Hepatocyte (in vitro differentiated cells): ENCODE measurements at regions not wholly inside any gene's neighbourhood (a gene's known extent, or its start where the extent isn't known, plus 50 kb on each side); places are given as distances from the start of the nearest gene placed in this dataset.
"Not testable (repeated sequence)": the region's sequence is repeated elsewhere in the genome, so short reads cannot be mapped to it uniquely, and the experiment has no call there.

Source experiments
- DNase-seq: peaks from one replicate; pipeline ENCODE4 v3.0.0-alpha.2; 2016; ENCODE audit warnings: low spot score
- H2AFZ ChIP-seq: fragments of 200-600 bp; sonication (generic); 2 replicates; pipeline ENCODE4 v1.6.0; 2016; ENCODE audit warnings: antibody characterized with exemption, mild to moderate bottlenecking
- H3K27ac ChIP-seq: fragments of 200-600 bp; sonication (generic); 2 replicates; pipeline ENCODE4 v1.5.1; 2016; ENCODE audit warnings: mild to moderate bottlenecking
- H3K27me3 ChIP-seq: fragments of 200-600 bp; sonication (generic); 2 replicates; pipeline ENCODE4 v1.6.1; 2016
- H3K36me3 ChIP-seq: fragments of 200-600 bp; sonication (generic); replicated peaks from 2 replicates; pipeline ENCODE4 v1.5.1; 2016; ENCODE audit warnings: low read depth; ENCODE audit not compliant: insufficient read depth
- H3K4me1 ChIP-seq: fragments of 200-600 bp; sonication (generic); 2 replicates; pipeline ENCODE4 v1.5.1; 2016; ENCODE audit warnings: mild to moderate bottlenecking, moderate library complexity; ENCODE audit not compliant: insufficient read depth
- H3K4me2 ChIP-seq: fragments of 200-600 bp; sonication (generic); 2 replicates; pipeline ENCODE4 v1.6.0; 2016
- H3K4me3 ChIP-seq: fragments of 200-600 bp; sonication (generic); 2 replicates; pipeline ENCODE4 v1.5.1; 2016; ENCODE audit warnings: mild to moderate bottlenecking
- H3K79me2 ChIP-seq: fragments of 200-600 bp; sonication (generic); 2 replicates; pipeline ENCODE4 v1.6.0; 2017; ENCODE audit warnings: mild to moderate bottlenecking
- H3K9me2 ChIP-seq: fragments of 200-600 bp; sonication (generic); replicated peaks from 2 replicates; pipeline ENCODE4 v1.6.0; 2017; ENCODE audit warnings: mild to moderate bottlenecking; ENCODE audit not compliant: insufficient read depth
- H3K9me3 ChIP-seq: fragments of 200-600 bp; sonication (generic); 2 replicates; pipeline ENCODE4 v1.5.1; 2016; ENCODE audit warnings: low read depth, mild to moderate bottlenecking
- H4K20me1 ChIP-seq: fragments of 200-600 bp; sonication (generic); 2 replicates; pipeline ENCODE4 v1.6.0; 2016; ENCODE audit warnings: mild to moderate bottlenecking; ENCODE audit not compliant: insufficient read depth, poor library complexity, severe bottlenecking
- EZH2 ChIP-seq: fragments of 200-600 bp; sonication (generic); IDR thresholded peaks from 2 replicates; pipeline ENCODE4 v1.6.1; 2016; ENCODE audit warnings: antibody characterized with exemption, mild to moderate bottlenecking, borderline replicate concordance
- EZH2phosphoT487 ChIP-seq: fragments of 200-600 bp; sonication (generic); IDR thresholded peaks from one replicate; pipeline ENCODE4 v1.6.1; 2018; ENCODE audit warnings: antibody characterized with exemption, mild to moderate bottlenecking, low read depth, moderate library complexity; ENCODE audit not compliant: unreplicated experiment, severe bottlenecking
- WGBS: methylation state at CpG from one replicate; pipeline ENCODE4 v1.1.6; 2016; ENCODE audit warnings: low lambda C conversion rate; ENCODE audit errors: missing lambda C conversion rate; 5-methylcytosine and 5-hydroxymethylcytosine counted together
- TF ChIP-seq, protein P1 (sequence below): fragments of 200-600 bp; sonication (generic); IDR thresholded peaks from 2 replicates; pipeline ENCODE4 v1.5.1; 2016; ENCODE audit warnings: antibody characterized with exemption, mild to moderate bottlenecking; ENCODE audit not compliant: poor library complexity

DNA sequence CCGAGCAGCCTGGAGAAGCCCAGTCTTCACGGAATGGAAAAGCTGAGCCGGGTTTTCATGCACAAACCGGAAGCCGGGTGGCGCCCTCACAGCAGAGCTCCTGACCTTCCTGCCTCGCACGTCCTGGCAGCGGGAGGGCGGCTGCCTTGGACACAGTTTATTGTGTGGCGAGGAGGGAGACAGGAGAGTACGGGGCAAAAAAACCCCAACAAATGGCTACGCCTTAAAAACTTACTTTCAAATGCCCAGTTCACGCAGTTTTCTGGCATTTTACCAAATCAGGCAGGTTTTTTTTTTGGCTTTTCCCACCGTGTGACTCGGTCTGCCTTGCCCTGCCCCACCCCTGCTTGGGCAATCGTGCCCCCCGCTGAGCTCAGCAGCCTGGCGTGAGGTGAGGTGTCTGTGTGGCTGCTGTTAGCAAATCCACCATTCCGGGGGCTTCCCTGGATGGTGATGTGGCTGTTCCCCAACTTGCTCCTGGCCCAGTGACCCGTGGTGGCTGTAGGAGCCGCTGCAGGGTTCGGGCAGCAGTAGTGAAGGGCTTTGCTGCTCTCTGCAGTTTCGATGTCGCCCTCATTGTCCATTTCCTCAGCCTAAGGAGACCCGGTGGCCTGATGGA is 187.1 kb upstream of the SULF2 start:
- DNase-seq, result peak; percentile 53
- H3K4me1 ChIP-seq, H4K20me1 ChIP-seq, H3K4me3 ChIP-seq, H3K27ac ChIP-seq, H3K79me2 ChIP-seq, H3K27me3 ChIP-seq, H3K9me3 ChIP-seq, H3K36me3 ChIP-seq, H3K9me2 ChIP-seq: not testable (repeated sequence)
- TF ChIP-seq, protein P1, sequence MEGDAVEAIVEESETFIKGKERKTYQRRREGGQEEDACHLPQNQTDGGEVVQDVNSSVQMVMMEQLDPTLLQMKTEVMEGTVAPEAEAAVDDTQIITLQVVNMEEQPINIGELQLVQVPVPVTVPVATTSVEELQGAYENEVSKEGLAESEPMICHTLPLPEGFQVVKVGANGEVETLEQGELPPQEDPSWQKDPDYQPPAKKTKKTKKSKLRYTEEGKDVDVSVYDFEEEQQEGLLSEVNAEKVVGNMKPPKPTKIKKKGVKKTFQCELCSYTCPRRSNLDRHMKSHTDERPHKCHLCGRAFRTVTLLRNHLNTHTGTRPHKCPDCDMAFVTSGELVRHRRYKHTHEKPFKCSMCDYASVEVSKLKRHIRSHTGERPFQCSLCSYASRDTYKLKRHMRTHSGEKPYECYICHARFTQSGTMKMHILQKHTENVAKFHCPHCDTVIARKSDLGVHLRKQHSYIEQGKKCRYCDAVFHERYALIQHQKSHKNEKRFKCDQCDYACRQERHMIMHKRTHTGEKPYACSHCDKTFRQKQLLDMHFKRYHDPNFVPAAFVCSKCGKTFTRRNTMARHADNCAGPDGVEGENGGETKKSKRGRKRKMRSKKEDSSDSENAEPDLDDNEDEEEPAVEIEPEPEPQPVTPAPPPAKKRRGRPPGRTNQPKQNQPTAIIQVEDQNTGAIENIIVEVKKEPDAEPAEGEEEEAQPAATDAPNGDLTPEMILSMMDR, result peak; percentile 45
- H2AFZ ChIP-seq, result peak overlapping the region; percentile 2
- peak overlapping the region; percentile 49 for H3K4me2 ChIP-seq
- WGBS, result 50% methylated on average over 26 of the region's 26 CpGs

GRCh38 chr20:47971058-47971791 is 185.9 kb upstream of the SULF2 start:
- H2AFZ ChIP-seq, result no peak overlapping the region
- no peaks in the 10 kb centered on the region for H3K27me3 ChIP-seq
- no peak overlapping the region for H3K4me3 ChIP-seq
- no peak overlapping the region for H3K27ac ChIP-seq
- no peaks in the 10 kb centered on the region for H3K9me3 ChIP-seq
- WGBS, result 90% methylated on average over 14 of the region's 14 CpGs
- H3K4me1 ChIP-seq, result peaks cover 7% of the 10 kb centered on the region
- H3K4me2 ChIP-seq, result no peak overlapping the region
- H3K79me2 ChIP-seq, result no peaks in the 10 kb centered on the region
- H4K20me1 ChIP-seq, result no peaks in the 10 kb centered on the region
- H3K9me2 ChIP-seq, result no peaks in the 10 kb centered on the region
- no peak for DNase-seq
- no peak for TF ChIP-seq EZH2
- no peak for TF ChIP-seq EZH2phosphoT487
- TF ChIP-seq, protein P1, result no peak
- no peaks in the 10 kb centered on the region for H3K36me3 ChIP-seq

GRCh38 chr20:47970282-47970903 is 185.1 kb upstream of the SULF2 start:
- Histone ChIP-seq H3K4me2 (no peak overlapping the region), H4K20me1 (no peaks in the 10 kb centered on the region), H3K36me3 (no peaks in the 10 kb centered on the region), H3K4me3 (no peak overlapping the region), H3K9me3 (no peaks in the 10 kb centered on the region), H3K27ac (no peak overlapping the region), H2AFZ (no peak overlapping the region), H3K27me3 (no peaks in the 10 kb centered on the region), H3K79me2 (no peaks in the 10 kb centered on the region), H3K9me2 (no peaks in the 10 kb centered on the region), H3K4me1 (peaks cover 7% of the 10 kb centered on the region)
- DNase-seq, result peak; percentile 51
- TF ChIP-seq, protein P1, result no peak
- TF ChIP-seq EZH2 (no peak), EZH2phosphoT487 (no peak)
- 71% methylated on average over 8 of the region's 8 CpGs for WGBS
